Epidermal melanocyte (primary cell): ENCODE measurements at regions not wholly inside any gene's neighbourhood (a gene's known extent, or its start where the extent isn't known, plus 50 kb on each side); places are given as distances from the start of the nearest gene placed in this dataset.
"Not testable (repeated sequence)": the region's sequence is repeated elsewhere in the genome, so short reads cannot be mapped to it uniquely, and the experiment has no call there.

Experiments
- DNase-seq: peaks from one replicate; pipeline ENCODE4 v3.0.0; 2011; ENCODE audit warnings: low spot score; ENCODE audit not compliant: insufficient read length

DNA sequence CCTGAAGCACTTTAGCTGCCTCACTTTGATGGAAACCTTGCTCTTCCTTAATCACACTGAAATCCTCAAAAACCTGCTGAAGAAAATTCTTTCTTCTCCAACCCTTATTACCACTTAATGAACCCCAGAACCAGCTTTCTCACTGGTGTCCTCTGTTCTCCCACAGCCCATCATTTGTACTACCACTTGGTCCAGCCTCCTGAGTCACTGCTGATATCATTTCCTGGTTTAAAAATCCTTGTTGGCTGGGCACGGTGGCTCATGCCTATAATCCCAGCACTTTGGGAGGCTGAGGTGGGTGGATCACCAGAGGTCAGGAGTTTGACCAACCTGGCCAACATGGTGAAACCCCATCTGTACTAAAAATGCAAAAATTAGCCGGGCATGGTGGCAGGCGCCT, 418.6 kb upstream of the KCNMB2 start:
- no peak for DNase-seq

DNA sequence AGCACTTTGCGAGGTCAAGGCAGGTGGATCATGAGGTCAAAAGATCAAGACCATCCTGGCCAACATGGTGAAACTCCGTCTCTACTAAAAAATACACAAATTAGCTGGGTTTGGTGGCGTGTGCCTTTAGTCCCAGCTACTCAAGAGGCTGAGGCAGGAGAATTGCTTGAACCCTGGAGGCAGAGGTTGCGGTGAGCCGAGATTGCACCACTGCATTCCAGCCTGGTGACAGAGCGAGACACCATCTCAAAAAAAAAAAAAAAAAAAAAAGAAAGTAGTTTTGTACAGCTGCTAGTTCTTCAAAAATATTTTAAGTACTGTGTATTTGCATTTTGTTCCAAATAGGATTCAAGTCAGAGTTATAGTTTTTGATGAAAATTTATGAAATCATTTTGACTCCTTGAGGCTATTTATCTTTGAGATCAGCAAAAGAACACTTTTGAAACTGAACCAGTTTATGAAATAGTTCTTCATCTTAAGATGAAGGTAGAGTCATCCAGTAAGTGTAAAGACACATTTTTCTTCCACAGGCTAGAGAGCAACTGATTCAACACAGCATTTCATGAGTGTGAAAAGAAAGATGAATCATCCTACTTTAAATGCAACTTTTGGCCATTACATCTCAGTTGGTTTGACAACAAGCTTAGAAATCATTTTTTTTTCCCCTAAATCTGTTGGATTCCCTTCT, 416.5 kb upstream of the KCNMB2 start:
- not testable (repeated sequence) for DNase-seq

DNA sequence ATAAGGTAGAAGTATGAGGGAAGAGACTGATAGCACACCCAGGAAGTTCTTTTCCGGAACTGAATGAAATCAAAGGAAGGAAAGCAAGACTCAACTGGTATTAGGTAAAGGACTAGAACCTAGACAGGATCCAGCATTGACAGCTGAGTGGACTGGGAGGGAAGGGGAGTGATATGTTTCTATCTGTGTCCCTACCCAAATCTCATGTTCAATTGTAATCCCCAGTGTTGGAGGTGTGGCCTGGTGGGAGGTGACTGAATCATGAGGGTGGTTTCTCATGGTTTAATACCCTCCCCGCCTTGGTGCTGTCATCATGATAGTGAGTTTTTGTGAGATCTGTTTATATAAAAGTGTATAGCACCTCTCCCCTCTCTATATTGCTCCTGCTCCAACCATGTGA, 415.9 kb upstream of the KCNMB2 start:
- DNase-seq, result no peak

GRCh38 chr3:178126686-178127085, 409.6 kb upstream of the KCNMB2 start:
- DNase-seq, result no peak

DNA sequence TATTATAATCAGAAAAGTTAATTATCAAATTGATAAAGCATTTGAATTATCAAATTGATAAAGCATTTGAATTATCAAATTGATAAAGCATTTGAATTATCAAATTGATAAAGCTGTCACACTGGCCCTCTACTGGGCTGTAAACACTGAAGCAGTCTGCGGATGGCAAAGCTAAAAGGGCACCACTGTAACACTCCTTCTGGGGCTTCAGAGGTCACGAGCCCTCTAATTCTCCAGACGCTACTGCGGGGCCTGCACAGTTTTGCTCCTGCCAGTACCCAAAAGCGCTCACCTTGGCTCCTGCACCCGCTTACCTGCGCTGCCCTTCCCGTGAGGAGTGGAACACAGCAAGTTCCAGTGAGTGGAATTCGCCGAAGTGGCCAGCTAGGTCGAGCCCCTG, 409.0 kb upstream of the KCNMB2 start:
- DNase-seq, result no peak

GRCh38 chr3:178129109-178129508, 407.1 kb upstream of the KCNMB2 start:
- no peak for DNase-seq

DNA sequence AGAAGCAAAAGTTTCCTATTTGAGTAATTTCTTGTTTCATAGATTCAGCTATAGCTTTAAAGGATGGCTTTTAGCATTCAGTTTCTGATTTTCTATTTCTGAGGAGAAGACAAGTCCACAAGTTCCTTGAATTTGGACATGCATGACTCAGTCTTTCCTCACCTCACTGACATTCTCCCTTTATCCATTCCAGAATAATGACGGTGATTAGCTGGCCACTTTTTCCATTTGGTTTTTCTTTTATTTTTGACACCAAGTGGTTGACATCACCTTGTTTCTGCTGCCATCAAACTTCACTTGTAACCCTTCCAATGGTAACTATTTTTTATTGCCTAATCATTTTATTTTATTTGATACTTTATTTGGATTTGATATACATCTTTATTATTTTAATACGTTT, 404.4 kb upstream of the KCNMB2 start:
- no peak for DNase-seq

DNA sequence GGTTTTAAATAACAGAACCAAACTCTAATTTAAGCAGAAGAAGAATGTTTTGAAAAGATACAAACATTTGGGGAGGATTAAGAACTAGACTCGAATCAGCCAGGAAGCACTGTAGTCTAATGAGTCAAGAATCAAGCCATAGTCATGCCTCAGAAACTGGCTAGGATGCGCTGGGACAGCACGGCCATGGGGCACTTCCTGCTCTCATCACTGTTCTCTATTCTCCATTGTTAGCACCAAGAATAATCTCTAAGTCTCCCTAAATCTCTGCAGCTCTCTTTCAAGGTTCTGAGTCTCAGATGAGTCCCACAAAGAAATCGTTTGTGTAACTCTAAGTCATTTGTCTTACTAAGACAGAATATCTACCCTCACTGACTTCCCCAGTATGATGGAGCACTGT, 399.0 kb upstream of the KCNMB2 start:
- DNase-seq, result no peak

- no peak for DNase-seq
Observed at GRCh38 chr3:178137831-178138230, 398.4 kb upstream of the KCNMB2 start.

DNA sequence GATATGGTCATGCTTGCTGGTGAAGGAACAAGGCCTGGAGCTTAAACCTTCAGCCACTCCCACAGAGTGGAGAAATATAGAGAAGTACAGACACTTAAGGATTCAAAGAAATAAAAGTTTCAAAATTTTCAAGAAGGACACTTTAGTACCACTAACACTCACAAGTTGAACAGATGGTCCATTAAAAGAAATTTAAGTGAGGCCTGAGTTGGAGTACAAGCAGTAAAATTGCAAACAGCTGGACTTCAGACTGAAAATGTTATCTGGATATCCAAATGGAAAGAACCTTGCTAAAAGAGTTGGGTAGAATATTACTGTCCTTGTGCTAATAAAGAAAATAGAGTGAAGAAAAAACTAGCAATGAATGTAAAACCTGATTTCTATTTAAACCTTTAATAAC, 397.1 kb upstream of the KCNMB2 start:
- DNase-seq, result peak; percentile 25

DNA sequence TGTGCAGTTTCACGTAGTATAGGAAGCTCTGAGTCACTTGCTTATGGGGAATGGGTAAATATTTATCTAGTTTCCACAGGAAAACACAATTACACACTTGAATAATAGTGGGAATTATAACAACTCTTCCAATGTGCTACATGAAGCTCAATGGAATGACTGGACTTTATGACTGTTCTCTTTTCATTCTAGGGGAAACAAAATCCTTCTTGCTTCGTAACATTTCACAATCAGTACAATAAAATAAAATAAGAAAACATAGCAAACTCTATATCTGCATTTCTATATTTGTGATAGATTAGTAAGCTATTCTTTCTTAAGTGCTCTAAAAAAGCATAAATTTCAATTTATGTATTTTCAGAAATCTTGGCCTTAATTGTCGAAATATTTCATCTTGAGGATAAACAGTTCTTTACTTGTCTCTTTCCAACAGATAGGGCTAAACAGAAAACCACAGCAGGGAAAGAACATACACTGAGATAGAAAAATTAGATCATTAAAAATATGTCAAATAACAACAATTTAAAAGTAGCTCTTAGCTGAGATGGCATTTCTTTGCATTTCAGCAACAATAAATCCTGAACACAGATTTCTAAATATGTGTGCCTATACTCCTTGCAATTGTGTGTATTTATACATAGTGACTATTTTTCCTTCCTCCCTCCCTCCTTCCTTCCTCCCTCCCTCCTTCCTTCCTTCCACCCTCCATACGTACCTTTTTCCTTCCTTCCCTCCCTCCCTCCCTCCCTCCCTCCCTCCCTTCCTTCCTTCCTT, 395.5 kb upstream of the KCNMB2 start:
- no peak for DNase-seq

- not testable (repeated sequence) for DNase-seq
Observed at GRCh38 chr3:178141305-178141684, 394.9 kb upstream of the KCNMB2 start.

GRCh38 chr3:178146406-178146831, 389.8 kb upstream of the KCNMB2 start:
- no peak for DNase-seq

GRCh38 chr3:178147001-178147400, 389.2 kb upstream of the KCNMB2 start:
- no peak for DNase-seq

DNA sequence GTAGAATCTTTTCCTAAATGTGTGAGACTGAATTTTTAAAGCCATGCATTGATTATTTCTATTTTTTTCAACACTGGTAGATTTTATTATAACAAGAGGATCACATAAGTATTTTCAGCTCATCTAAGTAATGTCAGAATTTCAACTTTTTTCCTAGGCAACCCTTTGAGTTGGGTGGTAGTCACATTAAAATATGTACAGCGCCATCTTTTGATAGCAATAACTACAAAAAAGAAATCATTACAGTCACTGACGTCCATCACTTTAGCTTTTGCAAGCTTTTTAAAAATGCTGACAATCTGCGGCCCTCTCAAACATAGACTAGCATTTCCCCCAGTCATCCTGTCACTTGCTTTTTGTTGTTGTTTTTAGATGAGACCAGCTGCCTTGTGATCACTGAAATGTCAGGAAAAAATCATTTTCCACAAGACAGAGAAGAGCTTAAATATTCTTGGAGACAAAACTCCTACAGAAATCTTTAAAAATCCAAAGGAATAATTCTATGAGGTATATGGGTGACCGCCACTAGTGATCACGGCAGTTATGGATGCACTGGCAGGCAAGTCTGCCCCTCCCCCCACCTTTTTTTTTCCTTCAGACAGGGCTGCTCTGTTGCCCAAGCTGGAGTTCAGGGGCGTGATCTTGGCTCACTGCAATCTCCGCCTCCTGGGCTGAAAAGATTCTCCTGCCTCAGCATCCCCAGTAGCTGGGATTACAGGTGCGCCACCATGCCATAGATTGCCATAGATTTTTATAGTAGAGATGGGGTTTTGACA, 384.0 kb upstream of the KCNMB2 start:
- DNase-seq, result no peak

DNA sequence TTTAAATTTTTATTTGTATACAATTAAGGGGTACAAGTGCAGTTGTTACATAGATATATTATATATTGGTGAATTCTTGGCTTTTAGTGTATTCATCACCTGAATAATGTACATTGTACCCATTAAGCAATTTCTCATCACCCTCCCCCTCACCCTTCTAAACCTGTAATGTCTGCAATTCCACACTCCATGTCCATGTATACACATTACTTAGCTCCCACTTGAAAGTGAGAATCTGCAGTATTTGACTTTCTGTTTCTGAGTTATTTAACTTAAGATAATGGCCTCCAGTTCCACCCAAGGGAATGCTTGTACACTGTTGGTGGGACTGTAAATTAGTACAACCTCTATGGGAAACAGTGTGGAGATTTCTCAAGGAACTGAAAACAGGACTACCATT, 383.2 kb upstream of the KCNMB2 start:
- DNase-seq, result no peak

GRCh38 chr3:178155521-178155920, 380.7 kb upstream of the KCNMB2 start:
- DNase-seq, result no peak

DNA sequence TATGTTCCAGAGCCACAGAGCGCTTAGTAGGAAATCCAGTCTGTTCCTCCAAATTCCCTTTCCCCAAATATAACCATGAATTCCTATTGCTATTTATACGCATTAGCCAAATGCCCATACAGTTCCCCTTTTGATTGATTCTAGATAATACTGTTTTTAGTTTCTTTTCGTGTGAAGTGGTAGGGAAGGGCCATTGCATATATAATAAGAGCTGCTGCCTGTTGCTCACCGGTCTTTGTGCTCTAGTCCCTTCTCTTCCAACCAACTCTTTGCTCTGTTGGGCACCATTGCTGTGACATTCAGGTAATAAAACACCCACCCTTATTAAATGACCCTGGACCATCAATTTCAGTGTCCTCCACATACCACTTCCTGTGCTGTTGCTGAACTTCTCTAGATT, 379.9 kb upstream of the KCNMB2 start:
- no peak for DNase-seq

GRCh38 chr3:178159691-178160220, 376.5 kb upstream of the KCNMB2 start:
- no peak for DNase-seq

GRCh38 chr3:178169421-178169820, 366.8 kb upstream of the KCNMB2 start:
- no peak for DNase-seq

GRCh38 chr3:178170698-178171535, 365.3 kb upstream of the KCNMB2 start:
- peak; percentile 16 for DNase-seq
